ENCODE measurements at regions not wholly inside any gene's neighbourhood (a gene's known extent, or its start where the extent isn't known, plus 50 kb on each side); places are given as distances from the start of the nearest gene placed in this dataset.
"Not testable (repeated sequence)": the region's sequence is repeated elsewhere in the genome, so short reads cannot be mapped to it uniquely, and the experiment has no call there.

- no peak for DNase-seq (ENCODE audit: low spot score in 2 of 2)
- H3K27me3 ChIP-seq, result no peaks in the 10 kb centered on the region
- no peak overlapping the region for H3K4me3 ChIP-seq
- 96 to 97% methylated on average over 3 of the region's 3 CpGs for WGBS, 2 donors
- TF ChIP-seq, protein P1, sequence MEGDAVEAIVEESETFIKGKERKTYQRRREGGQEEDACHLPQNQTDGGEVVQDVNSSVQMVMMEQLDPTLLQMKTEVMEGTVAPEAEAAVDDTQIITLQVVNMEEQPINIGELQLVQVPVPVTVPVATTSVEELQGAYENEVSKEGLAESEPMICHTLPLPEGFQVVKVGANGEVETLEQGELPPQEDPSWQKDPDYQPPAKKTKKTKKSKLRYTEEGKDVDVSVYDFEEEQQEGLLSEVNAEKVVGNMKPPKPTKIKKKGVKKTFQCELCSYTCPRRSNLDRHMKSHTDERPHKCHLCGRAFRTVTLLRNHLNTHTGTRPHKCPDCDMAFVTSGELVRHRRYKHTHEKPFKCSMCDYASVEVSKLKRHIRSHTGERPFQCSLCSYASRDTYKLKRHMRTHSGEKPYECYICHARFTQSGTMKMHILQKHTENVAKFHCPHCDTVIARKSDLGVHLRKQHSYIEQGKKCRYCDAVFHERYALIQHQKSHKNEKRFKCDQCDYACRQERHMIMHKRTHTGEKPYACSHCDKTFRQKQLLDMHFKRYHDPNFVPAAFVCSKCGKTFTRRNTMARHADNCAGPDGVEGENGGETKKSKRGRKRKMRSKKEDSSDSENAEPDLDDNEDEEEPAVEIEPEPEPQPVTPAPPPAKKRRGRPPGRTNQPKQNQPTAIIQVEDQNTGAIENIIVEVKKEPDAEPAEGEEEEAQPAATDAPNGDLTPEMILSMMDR (IDR thresholded peaks at IDR 0.05), result no peak
- TF ChIP-seq POLR2A (IDR thresholded peaks at IDR 0.05) (no peak), EP300 (IDR thresholded peaks at IDR 0.05) (no peak)
- H3K4me1 ChIP-seq, result peaks cover 0 to 7% (median 0%) of the 10 kb centered on the region in 4 donors
- H3K27ac ChIP-seq, result no peak overlapping the region
- H3K9me3 ChIP-seq, result no peaks in the 10 kb centered on the region
- no peaks in the 10 kb centered on the region for H3K36me3 ChIP-seq
Measured at GRCh38 chr11:42819126-42819525, 492.7 kb upstream of the API5 start.

- H3K36me3 ChIP-seq; H3K9me3 ChIP-seq; H3K4me3 ChIP-seq; H3K27ac ChIP-seq; H3K27me3 ChIP-seq; DNase-seq (ENCODE audit: low spot score in 2 of 2); H3K4me1 ChIP-seq: not testable (repeated sequence)
- 91 to 97% methylated on average over 6 of the region's 6 CpGs for WGBS, 2 donors
Measured at GRCh38 chr11:42822188-42822587, 489.6 kb upstream of the API5 start.

GRCh38 chr11:42823546-42823945, 488.2 kb upstream of the API5 start:
- Histone ChIP-seq H3K36me3 (no peaks in the 10 kb centered on the region), H3K27me3 (no peaks in the 10 kb centered on the region), H3K27ac (no peak overlapping the region), H3K4me1 (no peaks in the 10 kb centered on the region), H3K4me3 (no peak overlapping the region), H3K9me3 (no peaks in the 10 kb centered on the region)
- TF ChIP-seq, protein P1 (IDR thresholded peaks at IDR 0.05), result no peak
- no peak for TF ChIP-seq EP300 (IDR thresholded peaks at IDR 0.05)
- no peak for TF ChIP-seq POLR2A (IDR thresholded peaks at IDR 0.05)
- 67 to 77% methylated on average over 1 of the region's 1 CpG for WGBS, 2 donors
- DNase-seq (ENCODE audit: low spot score in 2 of 2), result no peak

GRCh38 chr11:42824067-42824466, 487.7 kb upstream of the API5 start:
- Histone ChIP-seq H3K4me1 (no peaks in the 10 kb centered on the region), H3K27me3 (no peaks in the 10 kb centered on the region), H3K36me3 (no peaks in the 10 kb centered on the region), H3K4me3 (no peak overlapping the region), H3K9me3 (no peaks in the 10 kb centered on the region), H3K27ac (no peak overlapping the region)
- TF ChIP-seq EP300 (IDR thresholded peaks at IDR 0.05) (no peak), POLR2A (IDR thresholded peaks at IDR 0.05) (no peak)
- TF ChIP-seq, protein P1 (IDR thresholded peaks at IDR 0.05), result no peak
- 89 to 91% methylated on average over 4 of the region's 4 CpGs for WGBS, 2 donors
- no peak for DNase-seq (ENCODE audit: low spot score in 2 of 2)

DNA sequence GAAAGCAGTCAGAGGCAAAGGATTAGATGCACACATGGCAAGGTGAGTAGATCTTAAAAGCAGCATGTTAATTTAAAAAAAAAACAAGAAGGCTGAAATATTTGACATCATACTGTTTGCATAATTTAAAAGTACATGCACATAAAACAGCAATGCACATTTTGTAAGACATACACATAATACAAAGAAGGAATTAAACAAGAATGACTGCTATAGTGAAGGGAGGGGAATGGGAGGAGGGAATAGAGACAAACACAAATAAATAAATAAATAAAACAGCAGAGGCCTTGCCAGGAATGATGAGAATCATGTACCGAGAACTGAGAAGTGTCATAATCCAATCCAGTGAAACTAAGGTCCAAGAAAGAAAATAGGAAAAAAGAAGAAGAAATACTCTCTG, 486.2 kb upstream of the API5 start:
- no peaks in the 10 kb centered on the region for H3K27me3 ChIP-seq
- no peak overlapping the region for H3K27ac ChIP-seq
- H3K9me3 ChIP-seq, result no peaks in the 10 kb centered on the region
- H3K4me3 ChIP-seq, result no peak overlapping the region
- TF ChIP-seq EP300 (IDR thresholded peaks at IDR 0.05), result no peak
- no peak for TF ChIP-seq POLR2A (IDR thresholded peaks at IDR 0.05)
- TF ChIP-seq, protein P1 (IDR thresholded peaks at IDR 0.05), result no peak
- no peaks in the 10 kb centered on the region for H3K4me1 ChIP-seq
- WGBS, 2 donors, result 43 to 53% methylated on average over 1 of the region's 1 CpG
- H3K36me3 ChIP-seq, result no peaks in the 10 kb centered on the region
- DNase-seq (ENCODE audit: low spot score in 2 of 2), result no peak

GRCh38 chr11:42827845-42828244, 484.0 kb upstream of the API5 start:
- TF ChIP-seq, protein P1 (IDR thresholded peaks at IDR 0.05), result no peak
- no peak for TF ChIP-seq EP300 (IDR thresholded peaks at IDR 0.05)
- TF ChIP-seq POLR2A (IDR thresholded peaks at IDR 0.05), result no peak
- Histone ChIP-seq H3K27me3 (no peaks in the 10 kb centered on the region), H3K36me3 (no peaks in the 10 kb centered on the region), H3K9me3 (no peaks in the 10 kb centered on the region), H3K4me3 (no peak overlapping the region), H3K4me1 (no peaks in the 10 kb centered on the region), H3K27ac (no peak overlapping the region)
- no peak for DNase-seq (ENCODE audit: low spot score in 2 of 2)
- 62 to 63% methylated on average over 2 of the region's 2 CpGs for WGBS, 2 donors
